H1 (cell line): ENCODE measurements at regions not wholly inside any gene's neighbourhood (a gene's known extent, or its start where the extent isn't known, plus 50 kb on each side); places are given as distances from the start of the nearest gene placed in this dataset.

Experiments used
- CTCF ChIA-PET: fragments of 300-600 bp; sonication (Branson Sonifier 250); formaldehyde crosslinking; loops from one replicate; lab custom pipeline; 2021; ENCODE audit not compliant: partially characterized antibody; lab: Charles Lee
- POLR2A ChIA-PET: fragments of 300-600 bp; sonication (Branson Sonifier 250); formaldehyde crosslinking; loops from one replicate; lab custom pipeline; 2021; ENCODE audit warnings: inconsistent platforms; ENCODE audit not compliant: partially characterized antibody; lab: Charles Lee
- DNase-seq, 2 experiments: peaks; one replicate each; pipeline versions ENCODE4 v3.0.0 to v3.0.0-alpha.2; 2010 to 2022; ENCODE audit warnings: low spot score in 2 of 2, low read depth in 1 of 2, mixed read lengths in 1 of 2
- FAIRE-seq: peaks from 2 replicates; lab custom pipeline; 2011; peaks lifted over from hg19 to GRCh38; lab: Jason Lieb, UNC
- H2AFZ ChIP-seq: 2 replicates; pipeline ENCODE4 v1.8.1; 2012; ENCODE audit warnings: low read length, inconsistent platforms
- H2AK5ac ChIP-seq: 2 replicates; pipeline ENCODE4 v1.6.1; 2013; ENCODE audit warnings: low read depth, low read length
- H2BK120ac ChIP-seq: replicated peaks from 2 replicates; pipeline ENCODE3; 2013; ENCODE audit warnings: low read depth, low read length, inconsistent platforms
- H2BK12ac ChIP-seq: 2 replicates; pipeline ENCODE4 v1.6.1; 2013; ENCODE audit warnings: low read depth, low read length
- H2BK15ac ChIP-seq: 2 replicates; pipeline ENCODE4 v1.6.1; 2013; ENCODE audit warnings: low read length
- H2BK20ac ChIP-seq: 2 replicates; pipeline ENCODE4 v1.6.1; 2013; ENCODE audit warnings: low read length
- H2BK5ac ChIP-seq: 2 replicates; pipeline ENCODE4 v1.6.1; 2013; ENCODE audit warnings: low read depth, low read length
- H3K14ac ChIP-seq: 2 replicates; pipeline ENCODE4 v1.6.1; 2013; ENCODE audit warnings: inconsistent platforms; ENCODE audit not compliant: insufficient read length
- H3K18ac ChIP-seq: 2 replicates; pipeline ENCODE4 v1.6.1; 2013; ENCODE audit warnings: low read length; ENCODE audit errors: extremely low read depth
- H3K23ac ChIP-seq: 2 replicates; pipeline ENCODE4 v1.6.1; 2013; ENCODE audit warnings: inconsistent platforms; ENCODE audit not compliant: insufficient read length
- H3K23me2 ChIP-seq: 2 replicates; pipeline ENCODE4 v1.6.1; 2013; ENCODE audit warnings: low read depth, low read length
- H3K27ac ChIP-seq: 2 replicates; pipeline ENCODE4 v1.6.1; 2011; ENCODE audit warnings: low read depth, low read length, inconsistent platforms
- H3K27me3 ChIP-seq, 4 experiments: replicated peaks in 1 of 4; 1 replicate in 1 of 4; 2 replicates in 3 of 4; pipeline versions ENCODE4 v1.6.1 to v1.8.1; 2011 to 2013; ENCODE audit warnings: low read length in 3 of 4, mild to moderate bottlenecking in 3 of 4, inconsistent platforms in 2 of 4, mixed read lengths in 2 of 4, moderate library complexity in 1 of 4; ENCODE audit not compliant: control insufficient read depth in 3 of 4, insufficient read depth in 3 of 4; ENCODE audit errors: extremely low read depth in 1 of 4
- H3K36me3 ChIP-seq, 4 experiments: 2 replicates each; pipeline versions ENCODE4 v1.6.1 to v1.8.1; 2011 to 2013; ENCODE audit warnings: mild to moderate bottlenecking in 4 of 4, low read length in 3 of 4, moderate library complexity in 2 of 4, control low read depth in 1 of 4, inconsistent platforms in 1 of 4; ENCODE audit not compliant: insufficient read depth in 4 of 4, control insufficient read depth in 2 of 4
- H3K4ac ChIP-seq: replicated peaks from 2 replicates; pipeline ENCODE3; 2013; ENCODE audit warnings: low read length, low read depth, mixed read lengths, inconsistent platforms; ENCODE audit not compliant: insufficient read length
- H3K4me1 ChIP-seq, 4 experiments: replicated peaks in 1 of 4; 1 replicate in 1 of 4; 2 replicates in 3 of 4; pipeline versions ENCODE4 v1.6.1 to v1.8.1; 2011 to 2013; ENCODE audit warnings: low read length in 3 of 4, inconsistent platforms in 2 of 4, mixed read lengths in 1 of 4; ENCODE audit not compliant: insufficient read depth in 4 of 4, control insufficient read depth in 3 of 4
- H3K4me2 ChIP-seq, 2 experiments: 2 replicates each; pipeline versions ENCODE4 v1.6.1 to v1.8.1; 2011 to 2013; ENCODE audit warnings: low read depth in 2 of 2, low read length in 2 of 2, control low read depth in 1 of 2, inconsistent platforms in 1 of 2, mild to moderate bottlenecking in 1 of 2; ENCODE audit not compliant: insufficient read depth in 1 of 2
- H3K4me3 ChIP-seq, 4 experiments: fragments of 200-600, 300-600 bp in 1 of 4; sonication (generic), shearing (Covaris generic), sonication (Bioruptor Twin) in 1 of 4; 2 replicates each; pipeline versions ENCODE4 v1.5.1 to v1.8.1; 2011 to 2016; ENCODE audit warnings: low read length in 4 of 4, low read depth in 3 of 4, control low read depth in 2 of 4, inconsistent platforms in 2 of 4, mild to moderate bottlenecking in 2 of 4, mixed read lengths in 1 of 4, moderate library complexity in 1 of 4; ENCODE audit not compliant: insufficient read depth in 2 of 4; ENCODE audit errors: extremely low read depth in 1 of 4
- H3K56ac ChIP-seq: replicated peaks from 2 replicates; pipeline ENCODE3; 2013; ENCODE audit warnings: low read depth, mild to moderate bottlenecking, mixed read lengths, low read length, inconsistent platforms; ENCODE audit not compliant: insufficient read length
- H3K79me1 ChIP-seq: 2 replicates; pipeline ENCODE4 v1.6.1; 2013; ENCODE audit warnings: low read depth, low read length, control low read depth
- H3K79me2 ChIP-seq, 2 experiments: 2 replicates each; pipeline versions ENCODE4 v1.6.1 to v1.8.1; 2012 to 2013; ENCODE audit warnings: low read length in 2 of 2, mild to moderate bottlenecking in 2 of 2, inconsistent platforms in 1 of 2; ENCODE audit not compliant: insufficient read depth in 2 of 2, control insufficient read depth in 1 of 2
- H3K9ac ChIP-seq, 4 experiments: replicated peaks in 1 of 4; 1 replicate in 1 of 4; 2 replicates in 3 of 4; pipeline versions ENCODE4 v1.6.1 to v1.8.1; 2011 to 2013; ENCODE audit warnings: low read depth in 3 of 4, low read length in 3 of 4, control low read depth in 2 of 4, mild to moderate bottlenecking in 2 of 4, moderate library complexity in 2 of 4, inconsistent platforms in 1 of 4; ENCODE audit errors: extremely low read depth in 1 of 4
- H3K9me3 ChIP-seq, 2 experiments: 2 replicates each; pipeline versions ENCODE4 v1.6.1 to v1.8.1; 2012 to 2013; ENCODE audit warnings: mild to moderate bottlenecking in 2 of 2, moderate library complexity in 2 of 2, control low read depth in 1 of 2, inconsistent platforms in 1 of 2, low read depth in 1 of 2, low read length in 1 of 2, mixed read lengths in 1 of 2; ENCODE audit not compliant: insufficient read depth in 2 of 2
- H4K20me1 ChIP-seq, 2 experiments: replicated peaks in 1 of 2; 2 replicates each; pipeline versions ENCODE3 to v1.8.1; 2011 to 2013; ENCODE audit warnings: inconsistent platforms in 2 of 2, low read length in 2 of 2, mild to moderate bottlenecking in 1 of 2; ENCODE audit not compliant: insufficient read depth in 2 of 2, control insufficient read depth in 1 of 2
- H4K5ac ChIP-seq: 2 replicates; pipeline ENCODE4 v1.6.1; 2013; ENCODE audit warnings: low read length, low read depth, mixed read lengths, inconsistent platforms; ENCODE audit not compliant: insufficient read length
- H4K8ac ChIP-seq: 2 replicates; pipeline ENCODE4 v1.8.0; 2013; ENCODE audit warnings: mild to moderate bottlenecking, moderate library complexity, low read length, inconsistent platforms; ENCODE audit not compliant: insufficient read depth; ENCODE audit errors: extremely low read depth
- H4K91ac ChIP-seq: replicated peaks from 2 replicates; pipeline ENCODE3; 2013; ENCODE audit warnings: low read length, mixed read lengths, inconsistent platforms; ENCODE audit not compliant: insufficient read length
- BRCA1 ChIP-seq: IDR thresholded peaks from 2 replicates; pipeline ENCODE4 v1.6.1; 2012; ENCODE audit warnings: low read depth, low read length, improper control_type of control experiment

DNA sequence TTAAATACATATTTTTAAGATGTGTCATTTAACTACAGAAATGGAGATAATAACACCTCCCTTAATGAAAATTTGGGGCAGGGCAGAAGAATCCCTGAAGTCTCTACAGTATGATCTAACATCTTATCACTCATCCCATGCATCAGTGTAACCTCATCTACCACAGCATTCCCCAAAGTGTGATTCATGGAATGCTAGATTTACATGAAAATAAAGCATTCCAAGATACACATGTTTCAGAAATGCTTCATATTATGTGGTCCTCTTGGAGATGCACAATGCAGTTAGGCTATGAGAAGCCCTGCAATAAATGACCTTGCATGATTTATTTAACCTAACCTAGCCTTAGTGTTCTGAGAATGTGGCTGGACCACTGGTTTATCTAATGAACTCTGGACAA lies 166.9 kb upstream of the SYT6 start:
- H3K4me3 ChIP-seq: no peak overlapping the region
- H2BK15ac ChIP-seq: no peak overlapping the region
- no peak overlapping the region for H3K56ac ChIP-seq
- H3K14ac ChIP-seq: no peak overlapping the region
- no peaks in the 10 kb centered on the region for H3K36me3 ChIP-seq
- H3K9me3 ChIP-seq: no peaks in the 10 kb centered on the region
- no peak overlapping the region for H3K18ac ChIP-seq
- ChIA-PET POLR2A (interaction anchor here (1.2 kb wide), 1 partner anchor 25 kb away, joined by 3 read pairs; no protein-coding TSS in a partner anchor), CTCF (interaction anchor here (1.4 kb wide), 1 partner anchor 19 kb away, joined by 3 read pairs; no protein-coding TSS in a partner anchor)
- no peaks in the 10 kb centered on the region; a peak in 1 of 7 replicates for H3K27me3 ChIP-seq
- H3K4me1 ChIP-seq: no peaks in the 10 kb centered on the region
- no peak overlapping the region for H2BK120ac ChIP-seq
- no peak overlapping the region for H2AFZ ChIP-seq
- H3K4ac ChIP-seq: no peak overlapping the region
- no peak overlapping the region for H2BK12ac ChIP-seq
- no peak for TF ChIP-seq BRCA1
- no peaks in the 10 kb centered on the region for H3K79me1 ChIP-seq
- H3K27ac ChIP-seq: no peak overlapping the region
- no peak overlapping the region for H4K8ac ChIP-seq
- no peak overlapping the region for H4K91ac ChIP-seq
- no peak overlapping the region for H3K4me2 ChIP-seq
- no peak overlapping the region for H4K5ac ChIP-seq
- no peaks in the 10 kb centered on the region for H3K79me2 ChIP-seq
- no peak overlapping the region for H2BK5ac ChIP-seq
- no peaks in the 10 kb centered on the region for H3K23me2 ChIP-seq
- H3K9ac ChIP-seq: no peak overlapping the region
- H2BK20ac ChIP-seq: no peak overlapping the region
- no peak overlapping the region for H3K23ac ChIP-seq
- H2AK5ac ChIP-seq: no peak overlapping the region
- no peaks in the 10 kb centered on the region for H4K20me1 ChIP-seq
- DNase-seq (no peak), FAIRE-seq (no peak)
